ENCODE measurements at regions not wholly inside any gene's neighbourhood (a gene's known extent, or its start where the extent isn't known, plus 50 kb on each side); places are given as distances from the start of the nearest gene placed in this dataset.

DNA sequence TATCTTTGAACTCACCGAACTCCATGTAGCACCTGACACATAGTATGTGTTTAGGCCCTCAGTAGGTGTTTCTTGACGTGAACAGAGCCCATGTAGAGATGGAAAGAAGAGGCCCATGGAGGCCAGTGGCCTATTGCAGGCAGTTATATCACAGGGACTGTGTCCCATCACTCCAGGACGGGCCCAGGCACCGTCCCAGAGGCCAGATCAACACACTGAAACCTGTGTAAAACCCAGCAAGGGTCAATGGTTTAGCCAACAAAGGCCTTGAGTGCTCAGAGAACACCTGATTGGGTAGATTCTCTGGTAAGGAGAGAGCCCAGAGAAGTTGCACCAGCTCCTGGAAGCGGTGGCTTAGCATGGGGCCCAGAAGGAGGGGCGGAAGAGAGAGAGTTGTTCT, 82.8 kb downstream of the INHBB start:
- Mint-ChIP-seq H3K4me3 (no peak overlapping the region), H3K27ac (no peak overlapping the region), H3K4me1 (peaks cover 7% of the 10 kb centered on the region), H3K9me3 (no peaks in the 10 kb centered on the region), H3K27me3 (ENCODE audit: low read depth, poor library complexity) (peaks cover 60% of the 10 kb centered on the region), H3K36me3 (ENCODE audit: low read depth) (no peaks in the 10 kb centered on the region)
- TF ChIP-seq, protein P1, sequence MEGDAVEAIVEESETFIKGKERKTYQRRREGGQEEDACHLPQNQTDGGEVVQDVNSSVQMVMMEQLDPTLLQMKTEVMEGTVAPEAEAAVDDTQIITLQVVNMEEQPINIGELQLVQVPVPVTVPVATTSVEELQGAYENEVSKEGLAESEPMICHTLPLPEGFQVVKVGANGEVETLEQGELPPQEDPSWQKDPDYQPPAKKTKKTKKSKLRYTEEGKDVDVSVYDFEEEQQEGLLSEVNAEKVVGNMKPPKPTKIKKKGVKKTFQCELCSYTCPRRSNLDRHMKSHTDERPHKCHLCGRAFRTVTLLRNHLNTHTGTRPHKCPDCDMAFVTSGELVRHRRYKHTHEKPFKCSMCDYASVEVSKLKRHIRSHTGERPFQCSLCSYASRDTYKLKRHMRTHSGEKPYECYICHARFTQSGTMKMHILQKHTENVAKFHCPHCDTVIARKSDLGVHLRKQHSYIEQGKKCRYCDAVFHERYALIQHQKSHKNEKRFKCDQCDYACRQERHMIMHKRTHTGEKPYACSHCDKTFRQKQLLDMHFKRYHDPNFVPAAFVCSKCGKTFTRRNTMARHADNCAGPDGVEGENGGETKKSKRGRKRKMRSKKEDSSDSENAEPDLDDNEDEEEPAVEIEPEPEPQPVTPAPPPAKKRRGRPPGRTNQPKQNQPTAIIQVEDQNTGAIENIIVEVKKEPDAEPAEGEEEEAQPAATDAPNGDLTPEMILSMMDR (IDR thresholded peaks at IDR 0.05), result no peak
- DNase-seq, result no peak

DNA sequence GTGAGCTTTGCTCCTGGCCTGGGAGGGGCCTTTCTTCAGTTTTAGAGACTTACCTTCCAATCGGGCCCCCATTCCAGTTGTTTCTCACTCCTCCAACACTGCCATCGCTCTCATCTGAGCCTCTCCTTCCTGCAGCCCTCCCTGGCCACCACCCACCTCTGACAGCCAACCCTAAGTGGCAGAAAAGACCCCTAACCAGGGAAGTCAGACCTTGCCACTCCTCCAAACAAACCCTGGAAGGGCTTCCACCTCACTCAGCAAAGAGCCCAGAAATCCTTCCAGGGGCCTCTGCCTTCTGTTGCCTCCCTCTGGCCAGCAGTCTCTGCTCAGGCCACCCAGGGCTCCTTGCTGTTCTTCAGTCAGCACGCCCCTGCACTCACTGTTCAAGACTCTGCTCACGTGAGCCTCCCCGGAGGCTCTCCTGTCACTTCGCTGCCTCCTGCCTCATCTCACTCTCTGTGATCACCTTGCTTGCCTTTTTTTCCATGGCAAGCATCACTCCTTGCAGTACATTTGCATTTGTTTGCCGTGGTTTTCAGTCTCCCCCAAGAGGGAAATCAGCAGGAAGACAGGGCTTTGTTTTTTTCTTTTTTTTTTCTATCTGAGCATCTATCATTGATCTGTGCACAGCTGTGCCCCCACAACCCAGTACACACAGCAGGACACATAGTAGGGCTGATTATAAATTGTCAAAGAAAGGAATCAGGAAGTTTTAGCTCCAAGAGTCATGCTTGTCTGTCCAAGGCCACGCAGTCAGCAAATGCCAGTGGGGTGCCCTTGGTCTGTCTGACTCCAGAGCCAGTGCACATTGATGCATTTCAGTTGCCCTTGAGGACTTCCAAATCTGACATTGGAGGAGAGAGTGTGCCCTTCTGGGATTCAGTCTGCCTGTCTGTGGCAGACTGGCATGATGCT, 83.9 kb downstream of the INHBB start:
- H3K4me1 Mint-ChIP-seq, result peaks cover 7% of the 10 kb centered on the region
- H3K9me3 Mint-ChIP-seq, result no peaks in the 10 kb centered on the region
- peaks cover 65% of the 10 kb centered on the region for H3K27me3 Mint-ChIP-seq (ENCODE audit: low read depth, poor library complexity)
- no peaks in the 10 kb centered on the region for H3K36me3 Mint-ChIP-seq (ENCODE audit: low read depth)
- TF ChIP-seq, protein P1 (IDR thresholded peaks at IDR 0.05), result no peak
- no peak for DNase-seq
- H3K4me3 Mint-ChIP-seq, result no peak overlapping the region
- H3K27ac Mint-ChIP-seq, result no peak overlapping the region

- peaks cover 66% of the 10 kb centered on the region for H3K27me3 Mint-ChIP-seq (ENCODE audit: low read depth, poor library complexity)
Observed at GRCh38 chr2:120430501-120430830, 84.5 kb downstream of the INHBB start.

GRCh38 chr2:120430957-120431356, 85.0 kb downstream of the INHBB start:
- H3K27me3 Mint-ChIP-seq (ENCODE audit: low read depth, poor library complexity), result peaks cover 69% of the 10 kb centered on the region
- no peak overlapping the region for H3K27ac Mint-ChIP-seq
- H3K36me3 Mint-ChIP-seq (ENCODE audit: low read depth), result no peaks in the 10 kb centered on the region
- peaks cover 7% of the 10 kb centered on the region for H3K4me1 Mint-ChIP-seq
- no peak for DNase-seq
- TF ChIP-seq, protein P1 (IDR thresholded peaks at IDR 0.05), result no peak
- H3K9me3 Mint-ChIP-seq, result no peaks in the 10 kb centered on the region
- H3K4me3 Mint-ChIP-seq, result no peak overlapping the region

More at GRCh38 chr2:120430501-120430830, 84.5 kb downstream of the INHBB start:
- TF ChIP-seq, protein P1 (IDR thresholded peaks at IDR 0.05), result no peak
- no peaks in the 10 kb centered on the region for H3K9me3 Mint-ChIP-seq
- no peak for DNase-seq
- peaks cover 7% of the 10 kb centered on the region for H3K4me1 Mint-ChIP-seq
- no peaks in the 10 kb centered on the region for H3K36me3 Mint-ChIP-seq (ENCODE audit: low read depth)
- H3K4me3 Mint-ChIP-seq, result no peak overlapping the region
- H3K27ac Mint-ChIP-seq, result no peak overlapping the region

- Mint-ChIP-seq H3K4me1 (peaks cover 7% of the 10 kb centered on the region), H3K27ac (no peak overlapping the region), H3K36me3 (ENCODE audit: low read depth) (no peaks in the 10 kb centered on the region), H3K9me3 (no peaks in the 10 kb centered on the region), H3K27me3 (ENCODE audit: low read depth, poor library complexity) (peaks cover 70% of the 10 kb centered on the region), H3K4me3 (no peak overlapping the region)
- TF ChIP-seq, protein P1 (IDR thresholded peaks at IDR 0.05), result no peak
- DNase-seq, result no peak
Observed at GRCh38 chr2:120431386-120432292, 85.7 kb downstream of the INHBB start.
